Spleen (tissue), 11 donors: ENCODE measurements at regions not wholly inside any gene's neighbourhood (a gene's known extent, or its start where the extent isn't known, plus 50 kb on each side); places are given as distances from the start of the nearest gene placed in this dataset.

Experiments
- DNase-seq: peaks from one replicate; pipeline ENCODE4 v3.0.0-alpha.2; 2020
- H3K27ac ChIP-seq, 8 donors: fragments of 200-600 bp; sonication (generic) in 7 of 8; 1 replicate in 4 of 8; 2 replicates in 4 of 8; pipeline versions ENCODE4 v1.5.0 to v1.8.0; 2016 to 2021; ENCODE audit warnings: inconsistent platforms in 4 of 8, mild to moderate bottlenecking in 4 of 8, moderate library complexity in 1 of 8
- H3K27me3 ChIP-seq, 7 donors: fragments of 200-600 bp; sonication (generic) in 6 of 7; replicated peaks in 1 of 7; 1 replicate in 4 of 7; 2 replicates in 3 of 7; pipeline versions ENCODE4 v1.5.0 to v1.8.0; 2016 to 2021; ENCODE audit warnings: inconsistent platforms in 3 of 7, mild to moderate bottlenecking in 1 of 7
- H3K36me3 ChIP-seq, 6 donors: fragments of 200-600 bp; sonication (generic) in 5 of 6; 1 replicate in 4 of 6; 2 replicates in 2 of 6; pipeline versions ENCODE4 v1.5.0 to v1.8.0; 2016 to 2021; ENCODE audit warnings: inconsistent platforms in 2 of 6
- H3K4me1 ChIP-seq, 6 donors: fragments of 200-600 bp; sonication (generic) in 5 of 6; 1 replicate in 3 of 6; 2 replicates in 3 of 6; pipeline versions ENCODE4 v1.5.0 to v1.8.0; 2016 to 2021; ENCODE audit warnings: inconsistent platforms in 3 of 6
- H3K4me3 ChIP-seq, 8 donors: fragments of 200-600 bp; sonication (generic) in 7 of 8; 1 replicate in 4 of 8; 2 replicates in 4 of 8; pipeline versions ENCODE4 v1.5.0 to v1.8.0; 2016 to 2021; ENCODE audit warnings: inconsistent platforms in 4 of 8, mild to moderate bottlenecking in 4 of 8, moderate library complexity in 2 of 8
- H3K9me3 ChIP-seq, 8 donors: fragments of 200-600 bp; sonication (generic) in 7 of 8; 1 replicate in 4 of 8; 2 replicates in 4 of 8; pipeline versions ENCODE4 v1.5.0 to v1.8.0; 2016 to 2021; ENCODE audit warnings: inconsistent platforms in 4 of 8
- CTCF ChIP-seq, 11 experiments: fragments of 200-600 bp in 7 of 11; fragments of 450-650 bp in 4 of 11; sonication (generic) in 4 of 11; IDR thresholded peaks in 8 of 11; conservative IDR thresholded peaks in 3 of 11; 1 replicate in 7 of 11; 2 replicates in 4 of 11; pipeline versions ENCODE4 v1.4.0 to v1.8.0; 2016 to 2021; ENCODE audit warnings: antibody characterized with exemption in 11 of 11, inconsistent platforms in 4 of 11, mild to moderate bottlenecking in 1 of 11
- POLR2A ChIP-seq, 3 donors: fragments of 450-650 bp; IDR thresholded peaks; one replicate each; pipeline ENCODE4 v1.5.1; 2017; ENCODE audit warnings: antibody characterized with exemption in 3 of 3, mild to moderate bottlenecking in 1 of 3
- POLR2AphosphoS5 ChIP-seq, 3 donors: sonication (generic); formaldehyde crosslinking; IDR thresholded peaks; one replicate each; pipeline ENCODE4 v1.5.1; 2017; ENCODE audit warnings: antibody characterized with exemption in 3 of 3
- WGBS, 5 donors: extraction: QIAGEN DNeasy Blood & Tissue Kit in 3 of 5; methylation state at CpG; one replicate each; pipeline versions ENCODE4 v1.1.5 to v1.1.7; 2013 to 2018; 5-methylcytosine and 5-hydroxymethylcytosine counted together
- intact Hi-C: fragments of 100-400 bp; cut with DNase I; formaldehyde crosslinking; loops from one replicate; pipeline ENCODE4 v1.15.0; 2023; ENCODE audit warnings: low total_unique reads
- donor health status: healthy with polysubstance abuse.
- donor health status: DM: no; HTN: no; CAD: no; lungs with moderate emphysema.
- donor health status: DM: no; HTN: no; CAD: no.
- donor health status: Bipolar disorder and iron deficiency.
- donor health status: healthy.
- donor health status: DM: no; HTN: no; CAD: no.
- donor health status: DM: yes; HTN: yes; CAD: no.

DNA sequence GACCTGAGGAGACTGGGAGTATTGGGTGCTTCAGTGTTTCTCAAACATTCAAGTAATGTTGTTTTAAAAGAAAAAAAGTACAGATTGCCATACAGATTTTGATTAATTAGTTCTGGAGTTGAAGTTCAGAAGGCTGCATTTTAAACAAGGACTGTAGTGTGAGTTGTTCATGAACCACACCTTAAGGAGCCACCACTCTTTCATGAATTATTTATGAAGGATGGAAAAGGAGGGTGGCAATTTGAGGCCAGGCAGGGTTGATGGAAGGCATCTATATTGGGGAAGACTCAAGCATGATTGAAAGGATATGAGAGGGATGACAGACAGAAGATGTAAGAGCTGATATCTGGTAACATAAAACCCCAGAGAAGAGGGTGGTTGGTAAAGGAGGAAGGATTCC is 146.6 kb upstream of the CAND1 start:
- H3K27me3 ChIP-seq = no peaks in the 10 kb centered on the region
- intact Hi-C loops = no loop called here

GRCh38 chr12:67137256-67137655 is 131.9 kb upstream of the CAND1 start:
- no peak for DNase-seq
- Histone ChIP-seq H3K27me3 (peaks cover 0 to 6% (median 0%) of the 10 kb centered on the region in 7 donors), H3K27ac (no peak overlapping the region), H3K36me3 (no peaks in the 10 kb centered on the region), H3K4me3 (no peak overlapping the region), H3K4me1 (no peaks in the 10 kb centered on the region), H3K9me3 (no peaks in the 10 kb centered on the region)
- TF ChIP-seq POLR2A (IDR thresholded peaks at IDR 0.05) (no peak), CTCF (IDR thresholded peaks at IDR 0.05 in 8 of 11, conservative IDR thresholded peaks at IDR 0.05 in 3 of 11) (no peak), POLR2AphosphoS5 (IDR thresholded peaks at IDR 0.05) (no peak)
- intact Hi-C loops = no loop called here
- 88 to 97% (median 94%) methylated on average over 1 of the region's 1 CpG for WGBS, 5 donors

More for the DNA sequence above, 146.6 kb upstream of the CAND1 start:
- Histone ChIP-seq H3K4me1 (no peaks in the 10 kb centered on the region), H3K4me3 (no peak overlapping the region), H3K36me3 (no peaks in the 10 kb centered on the region), H3K9me3 (no peaks in the 10 kb centered on the region), H3K27ac (no peak overlapping the region)
- no peak for DNase-seq
- TF ChIP-seq POLR2A (IDR thresholded peaks at IDR 0.05) (no peak), CTCF (IDR thresholded peaks at IDR 0.05 in 8 of 11, conservative IDR thresholded peaks at IDR 0.05 in 3 of 11) (no peak), POLR2AphosphoS5 (IDR thresholded peaks at IDR 0.05) (no peak)

DNA sequence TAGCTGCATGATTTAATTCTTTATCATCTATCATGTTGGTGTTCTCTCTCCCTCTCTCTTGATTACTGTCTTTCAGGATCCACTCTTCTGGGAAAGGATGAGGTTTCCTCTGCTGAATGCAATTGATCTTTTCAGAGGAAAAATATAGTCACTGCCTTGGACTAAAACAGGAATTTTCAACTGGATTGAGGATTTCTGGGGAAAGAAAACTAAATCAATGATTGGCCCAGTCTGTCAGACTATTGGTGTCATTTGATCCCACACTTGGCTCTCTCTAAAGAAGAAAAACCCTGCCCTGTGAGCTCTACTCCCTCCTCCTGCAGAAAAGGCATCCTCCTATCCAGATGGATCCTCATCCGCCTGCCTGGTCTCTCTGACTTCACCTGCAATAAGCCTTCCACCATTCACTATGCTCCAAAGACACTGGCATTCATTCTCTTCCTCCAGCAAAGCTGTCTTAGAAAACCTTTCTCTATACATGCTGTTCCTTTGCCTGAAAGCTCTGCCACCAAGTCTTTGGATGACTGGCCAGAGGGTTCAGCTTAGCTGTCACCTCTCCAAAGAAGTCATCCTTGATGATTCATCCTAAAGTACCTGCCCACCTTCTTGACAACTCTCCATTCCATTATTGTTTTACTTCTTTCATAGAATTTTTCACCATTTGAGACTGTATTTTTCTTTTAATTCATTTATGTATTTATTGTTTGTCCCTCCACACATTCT is 127.7 kb upstream of the CAND1 start:
- no peaks in the 10 kb centered on the region for H3K36me3 ChIP-seq
- no peak overlapping the region for H3K27ac ChIP-seq
- H3K9me3 ChIP-seq = no peaks in the 10 kb centered on the region
- intact Hi-C loops = no loop called here
- WGBS, 5 donors = 61 to 82% (median 80%) methylated on average over 1 of the region's 1 CpG
- H3K4me3 ChIP-seq = no peak overlapping the region
- TF ChIP-seq POLR2A (IDR thresholded peaks at IDR 0.05) = no peak
- TF ChIP-seq POLR2AphosphoS5 (IDR thresholded peaks at IDR 0.05) = no peak
- no peak for TF ChIP-seq CTCF (IDR thresholded peaks at IDR 0.05 in 8 of 11, conservative IDR thresholded peaks at IDR 0.05 in 3 of 11)
- no peaks in the 10 kb centered on the region for H3K27me3 ChIP-seq
- no peaks in the 10 kb centered on the region for H3K4me1 ChIP-seq
- no peak for DNase-seq

- no peaks in the 10 kb centered on the region for H3K36me3 ChIP-seq
- no peaks in the 10 kb centered on the region for H3K9me3 ChIP-seq
- no peak overlapping the region for H3K4me3 ChIP-seq
- no peaks in the 10 kb centered on the region for H3K27me3 ChIP-seq
- TF ChIP-seq CTCF (IDR thresholded peaks at IDR 0.05 in 8 of 11, conservative IDR thresholded peaks at IDR 0.05 in 3 of 11) (no peak), POLR2A (IDR thresholded peaks at IDR 0.05) (no peak), POLR2AphosphoS5 (IDR thresholded peaks at IDR 0.05) (no peak)
- WGBS, 5 donors = 71 to 85% (median 82%) methylated on average over 4 of the region's 4 CpGs
- no peak overlapping the region for H3K27ac ChIP-seq
- intact Hi-C loops = no loop called here
- DNase-seq = no peak
- no peaks in the 10 kb centered on the region for H3K4me1 ChIP-seq
Measured at GRCh38 chr12:67145692-67146091, 123.5 kb upstream of the CAND1 start.
